WTC11 (cell line): ENCODE measurements at regions not wholly inside any gene's neighbourhood (a gene's known extent, or its start where the extent isn't known, plus 50 kb on each side); places are given as distances from the start of the nearest gene placed in this dataset.

Experiments used
- ATAC-seq: fragments of 200-7000 bp; cut with Tn5 transposase; 2 replicates; pipeline ENCODE4 v1.10.0; 2021; ENCODE audit warnings: mild to moderate bottlenecking, moderate library complexity
- CTCF ChIA-PET: fragments of 300-600 bp; sonication (Branson Sonifier 250); formaldehyde crosslinking; loops from one replicate; lab custom pipeline; 2021; ENCODE audit warnings: antibody characterized with exemption; lab: Charles Lee
- POLR2A ChIA-PET: fragments of 350-600 bp; sonication (Branson Sonifier 250); formaldehyde crosslinking; loops from one replicate; lab custom pipeline; 2021; ENCODE audit warnings: antibody characterized with exemption; lab: Charles Lee
- DNase-seq: peaks from one replicate; pipeline ENCODE4 v3.0.0; 2021; ENCODE audit warnings: low spot score
- H3K27ac Mint-ChIP-seq: 2 replicates; pipeline ENCODE4 v1.8.0; 2021; ENCODE audit warnings: mixed read lengths
- H3K27me3 Mint-ChIP-seq: 2 replicates; pipeline ENCODE4 v1.8.0; 2021; ENCODE audit warnings: low read depth, mild to moderate bottlenecking, moderate library complexity, mixed read lengths
- H3K36me3 Mint-ChIP-seq: 2 replicates; pipeline ENCODE4 v1.8.0; 2021; ENCODE audit warnings: mixed read lengths
- H3K4me1 Mint-ChIP-seq: 2 replicates; pipeline ENCODE4 v1.8.0; 2022; ENCODE audit warnings: mixed read lengths
- H3K4me3 Mint-ChIP-seq: 2 replicates; pipeline ENCODE4 v1.8.0; 2021; ENCODE audit warnings: mild to moderate bottlenecking, moderate library complexity, mixed read lengths
- H3K9me3 Mint-ChIP-seq: 2 replicates; pipeline ENCODE4 v1.8.0; 2021; ENCODE audit warnings: mixed read lengths
- ARID4B ChIP-seq: sonication (generic); formaldehyde crosslinking; IDR thresholded peaks from 2 replicates; pipeline ENCODE4 v1.8.0; 2023; ENCODE audit warnings: missing genetic modification reagents, mild to moderate bottlenecking, borderline replicate concordance
- E2F5 ChIP-seq: sonication (generic); formaldehyde crosslinking; IDR thresholded peaks from 2 replicates; pipeline ENCODE4 v1.8.1; 2022; ENCODE audit warnings: mild to moderate bottlenecking, moderate library complexity, missing genetic modification reagents
- ERG ChIP-seq: fragments of 250-450 bp; sonication (Bioruptor Pico); IDR thresholded peaks from 2 replicates; pipeline ENCODE4 v1.8.0; 2021; ENCODE audit warnings: mild to moderate bottlenecking
- FOXJ3 ChIP-seq: sonication (generic); formaldehyde crosslinking; IDR thresholded peaks from 2 replicates; pipeline ENCODE4 v1.9.0; 2021; ENCODE audit warnings: missing genetic modification reagents, mild to moderate bottlenecking, borderline replicate concordance
- FOXK1 ChIP-seq: sonication (generic); formaldehyde crosslinking; IDR thresholded peaks from 2 replicates; pipeline ENCODE4 v1.8.0; 2022; ENCODE audit warnings: mild to moderate bottlenecking, moderate library complexity, missing genetic modification reagents
- GRHL2 ChIP-seq: fragments of 250-450 bp; sonication (Bioruptor Pico); IDR thresholded peaks from 2 replicates; pipeline ENCODE4 v1.8.0; 2022; ENCODE audit warnings: mild to moderate bottlenecking, moderate library complexity; ENCODE audit not compliant: insufficient replicate concordance, severe bottlenecking
- MAX ChIP-seq: sonication (generic); formaldehyde crosslinking; IDR thresholded peaks from 2 replicates; pipeline ENCODE4 v1.8.0; 2022; ENCODE audit warnings: mild to moderate bottlenecking, missing genetic modification reagents
- MXD4 ChIP-seq: fragments of 250-450 bp; sonication (Bioruptor Pico); IDR thresholded peaks from 2 replicates; pipeline ENCODE4 v1.8.0; 2021; ENCODE audit warnings: mild to moderate bottlenecking, moderate library complexity, borderline replicate concordance
- NFATC4 ChIP-seq: fragments of 250-450 bp; sonication (Bioruptor Pico); IDR thresholded peaks from 2 replicates; pipeline ENCODE4 v1.9.0; 2021; ENCODE audit warnings: mild to moderate bottlenecking
- NFYB ChIP-seq: sonication (generic); formaldehyde crosslinking; conservative IDR thresholded peaks from 2 replicates; pipeline ENCODE4 v1.8.0; 2022; ENCODE audit warnings: low read depth, missing genetic modification reagents
- ZMAT4 ChIP-seq: fragments of 250-450 bp; sonication (Bioruptor Pico); IDR thresholded peaks from 2 replicates; pipeline ENCODE4 v1.9.0; 2021; ENCODE audit warnings: mild to moderate bottlenecking
- ZNF121 ChIP-seq: sonication (generic); formaldehyde crosslinking; IDR thresholded peaks from 2 replicates; pipeline ENCODE4 v1.8.0; 2023; ENCODE audit warnings: missing genetic modification reagents
- ZNF317 ChIP-seq: sonication (generic); formaldehyde crosslinking; IDR thresholded peaks from 2 replicates; pipeline ENCODE4 v1.8.1; 2023; ENCODE audit warnings: low read depth, mild to moderate bottlenecking, moderate library complexity, missing genetic modification reagents, borderline replicate concordance
- ZNF396 ChIP-seq: fragments of 250-450 bp; sonication (Bioruptor Pico); IDR thresholded peaks from 2 replicates; pipeline ENCODE4 v1.8.0; 2021; ENCODE audit warnings: mild to moderate bottlenecking, moderate library complexity, borderline replicate concordance
- ZNF532 ChIP-seq: fragments of 250-450 bp; sonication (Bioruptor Pico); IDR thresholded peaks from 2 replicates; pipeline ENCODE4 v1.9.0; 2021; ENCODE audit warnings: mild to moderate bottlenecking, borderline replicate concordance

- DNase-seq (no peak), ATAC-seq (no peak)
- TF ChIP-seq ARID4B (CRISPR knock-in tag): no peak
- no peak for TF ChIP-seq FOXK1 (CRISPR knock-in tag)
- TF ChIP-seq ZNF317 (CRISPR knock-in tag): no peak
- TF ChIP-seq MXD4 (CRISPR knock-in tag): no peak
- TF ChIP-seq ZNF396: no peak
- TF ChIP-seq FOXJ3 (CRISPR knock-in tag): no peak
- TF ChIP-seq NFYB (CRISPR knock-in tag): no peak
- TF ChIP-seq MAX (CRISPR knock-in tag): no peak
- TF ChIP-seq ZMAT4 (CRISPR knock-in tag): no peak
- no peak for TF ChIP-seq GRHL2 (CRISPR knock-in tag)
- no peak for TF ChIP-seq E2F5
- TF ChIP-seq ERG: no peak
- TF ChIP-seq ZNF121 (CRISPR knock-in tag): no peak
- TF ChIP-seq ZNF532 (CRISPR knock-in tag): no peak
- no peak for TF ChIP-seq NFATC4 (CRISPR knock-in tag)
- POLR2A ChIA-PET: no interaction called here
- Mint-ChIP-seq H3K4me3 (no peak overlapping the region), H3K36me3 (peaks cover 16% of the 10 kb centered on the region), H3K27ac (no peak overlapping the region), H3K9me3 (peaks cover 20% of the 10 kb centered on the region), H3K4me1 (peaks cover 6% of the 10 kb centered on the region), H3K27me3 (no peaks in the 10 kb centered on the region)
- CTCF ChIA-PET: no interaction called here
These were observed 705.7 kb downstream of the NUP35 start for GRCh38 chr2:183829931-183830330.
